OCI-LY3 (cell line): ENCODE measurements at regions not wholly inside any gene's neighbourhood (a gene's known extent, or its start where the extent isn't known, plus 50 kb on each side); places are given as distances from the start of the nearest gene placed in this dataset.

Experiments used
- H2AFZ ChIP-seq: fragments of 200-600, 300-600 bp; shearing (Covaris generic); 2 replicates; pipeline ENCODE4 v1.6.0; 2014; ENCODE audit warnings: antibody characterized with exemption, low read depth, low read length
- H3K27ac ChIP-seq: fragments of 200-600, 300-600 bp; sonication (generic); 2 replicates; pipeline ENCODE4 v1.5.1; 2014; ENCODE audit warnings: mild to moderate bottlenecking, low read length, moderate library complexity, mixed read lengths
- H3K27me3 ChIP-seq: fragments of 200-600, 300-600 bp; sonication (generic); 2 replicates; pipeline ENCODE4 v1.6.1; 2014; ENCODE audit warnings: low read depth, low read length, mixed read lengths
- H3K36me3 ChIP-seq: fragments of 200-600, 300-600 bp; sonication (generic); replicated peaks from 2 replicates; pipeline ENCODE3; 2014; ENCODE audit warnings: low read depth, low read length, mixed read lengths
- H3K4me1 ChIP-seq: fragments of 300-600, 200-600 bp; sonication (generic); 2 replicates; pipeline ENCODE4 v1.6.1; 2014; ENCODE audit warnings: low read length, mixed read lengths
- H3K4me2 ChIP-seq: fragments of 200-600, 300-600 bp; sonication (generic); 2 replicates; pipeline ENCODE4 v1.6.1; 2014; ENCODE audit warnings: low read length, mixed read lengths
- H3K4me3 ChIP-seq: fragments of 300-600, 200-600 bp; sonication (generic); 2 replicates; pipeline ENCODE4 v1.5.1; 2014; ENCODE audit warnings: antibody characterized with exemption, mild to moderate bottlenecking, low read length, moderate library complexity
- H3K79me2 ChIP-seq: fragments of 300-600, 200-600 bp; shearing (Covaris generic); 2 replicates; pipeline ENCODE4 v1.6.1; 2014; ENCODE audit warnings: mild to moderate bottlenecking, low read length, mixed read lengths
- H3K9ac ChIP-seq: fragments of 300-600, 200-600 bp; shearing (Covaris generic); 2 replicates; pipeline ENCODE4 v1.6.0; 2014; ENCODE audit warnings: mild to moderate bottlenecking, low read length, moderate library complexity
- H3K9me3 ChIP-seq: fragments of 200-600, 300-600 bp; shearing (Covaris generic); 2 replicates; pipeline ENCODE4 v1.6.1; 2014; ENCODE audit warnings: low read length, mixed read lengths; ENCODE audit not compliant: insufficient read depth
- H4K20me1 ChIP-seq: fragments of 200-600, 300-600 bp; sonication (generic); 2 replicates; pipeline ENCODE4 v1.6.1; 2016; ENCODE audit warnings: low read length, mixed read lengths; ENCODE audit not compliant: insufficient read depth
- EZH2phosphoT487 ChIP-seq: fragments of 200-600 bp; shearing (Covaris generic); IDR thresholded peaks from 2 replicates; pipeline ENCODE4 v1.6.1; 2018; ENCODE audit warnings: antibody characterized with exemption, mixed run types, low read depth
- TF ChIP-seq, protein P1 (sequence below): fragments of 200-600, 300-600 bp; sonication (generic); IDR thresholded peaks from 2 replicates; pipeline ENCODE4 v1.5.1; 2014; ENCODE audit warnings: antibody characterized with exemption, low read length, low read depth

DNA sequence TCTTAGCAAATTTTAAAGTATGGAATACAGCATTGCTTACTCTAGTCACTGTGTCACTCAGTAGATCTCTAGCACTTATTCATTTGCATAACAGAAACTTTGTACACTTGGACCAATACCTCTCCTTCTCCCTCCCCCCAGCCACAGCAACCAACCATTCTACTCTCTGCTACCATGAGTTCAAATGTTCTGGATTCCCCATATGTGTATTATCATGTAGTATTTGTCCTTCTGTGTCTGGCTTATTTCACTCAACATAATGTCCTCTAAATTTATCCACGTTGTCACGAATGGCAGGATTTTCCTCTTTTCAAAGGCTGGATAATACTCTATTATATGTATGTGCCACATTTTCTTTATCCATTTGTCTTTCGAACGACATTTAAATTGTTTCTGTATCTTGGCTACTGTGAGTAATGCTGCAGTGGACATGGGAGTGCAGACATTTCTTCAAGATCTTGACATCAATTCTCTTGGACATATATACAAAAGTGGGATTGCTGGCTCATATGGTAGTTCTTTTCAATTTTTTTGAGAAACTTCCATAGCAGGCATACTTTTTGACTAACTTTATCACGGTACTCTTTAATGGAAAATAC lies 184.5 kb upstream of the SOX21 start:
- H3K9ac ChIP-seq = no peak overlapping the region
- H3K4me3 ChIP-seq = no peak overlapping the region
- H3K27ac ChIP-seq = no peak overlapping the region
- no peaks in the 10 kb centered on the region for H3K4me1 ChIP-seq
- H2AFZ ChIP-seq = no peak overlapping the region
- no peaks in the 10 kb centered on the region for H3K79me2 ChIP-seq
- TF ChIP-seq, protein P1, sequence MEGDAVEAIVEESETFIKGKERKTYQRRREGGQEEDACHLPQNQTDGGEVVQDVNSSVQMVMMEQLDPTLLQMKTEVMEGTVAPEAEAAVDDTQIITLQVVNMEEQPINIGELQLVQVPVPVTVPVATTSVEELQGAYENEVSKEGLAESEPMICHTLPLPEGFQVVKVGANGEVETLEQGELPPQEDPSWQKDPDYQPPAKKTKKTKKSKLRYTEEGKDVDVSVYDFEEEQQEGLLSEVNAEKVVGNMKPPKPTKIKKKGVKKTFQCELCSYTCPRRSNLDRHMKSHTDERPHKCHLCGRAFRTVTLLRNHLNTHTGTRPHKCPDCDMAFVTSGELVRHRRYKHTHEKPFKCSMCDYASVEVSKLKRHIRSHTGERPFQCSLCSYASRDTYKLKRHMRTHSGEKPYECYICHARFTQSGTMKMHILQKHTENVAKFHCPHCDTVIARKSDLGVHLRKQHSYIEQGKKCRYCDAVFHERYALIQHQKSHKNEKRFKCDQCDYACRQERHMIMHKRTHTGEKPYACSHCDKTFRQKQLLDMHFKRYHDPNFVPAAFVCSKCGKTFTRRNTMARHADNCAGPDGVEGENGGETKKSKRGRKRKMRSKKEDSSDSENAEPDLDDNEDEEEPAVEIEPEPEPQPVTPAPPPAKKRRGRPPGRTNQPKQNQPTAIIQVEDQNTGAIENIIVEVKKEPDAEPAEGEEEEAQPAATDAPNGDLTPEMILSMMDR = no peak
- no peak for TF ChIP-seq EZH2phosphoT487
- H3K36me3 ChIP-seq = no peaks in the 10 kb centered on the region
- H4K20me1 ChIP-seq = no peaks in the 10 kb centered on the region
- H3K9me3 ChIP-seq = no peaks in the 10 kb centered on the region
- H3K4me2 ChIP-seq = no peak overlapping the region
- no peaks in the 10 kb centered on the region for H3K27me3 ChIP-seq

DNA sequence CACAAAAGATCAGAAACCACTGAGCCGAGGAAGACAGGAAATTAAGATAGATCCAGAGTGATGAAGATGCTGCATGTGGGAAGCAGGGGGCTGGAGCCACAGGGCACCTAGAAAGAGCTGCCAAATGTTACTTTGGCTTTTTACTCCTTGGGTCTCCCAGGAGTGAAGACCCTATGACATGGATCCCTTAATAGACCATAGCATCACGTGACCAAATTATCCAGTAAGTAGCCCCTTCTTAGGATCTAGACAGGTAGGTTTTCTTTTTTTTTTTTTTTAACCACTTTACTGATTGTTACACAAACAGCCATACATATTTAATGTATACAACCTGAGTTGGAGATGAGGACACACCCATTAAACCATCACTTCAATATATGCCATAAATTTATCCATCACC lies 183.9 kb upstream of the SOX21 start:
- no peaks in the 10 kb centered on the region for H3K9me3 ChIP-seq
- no peaks in the 10 kb centered on the region for H3K79me2 ChIP-seq
- H3K4me2 ChIP-seq = no peak overlapping the region
- H3K9ac ChIP-seq = no peak overlapping the region
- no peaks in the 10 kb centered on the region for H3K27me3 ChIP-seq
- H3K4me1 ChIP-seq = no peaks in the 10 kb centered on the region
- no peak overlapping the region for H3K27ac ChIP-seq
- TF ChIP-seq, protein P1 = no peak
- no peak for TF ChIP-seq EZH2phosphoT487
- no peak overlapping the region for H2AFZ ChIP-seq
- H4K20me1 ChIP-seq = no peaks in the 10 kb centered on the region
- no peak overlapping the region for H3K4me3 ChIP-seq
- no peaks in the 10 kb centered on the region for H3K36me3 ChIP-seq

DNA sequence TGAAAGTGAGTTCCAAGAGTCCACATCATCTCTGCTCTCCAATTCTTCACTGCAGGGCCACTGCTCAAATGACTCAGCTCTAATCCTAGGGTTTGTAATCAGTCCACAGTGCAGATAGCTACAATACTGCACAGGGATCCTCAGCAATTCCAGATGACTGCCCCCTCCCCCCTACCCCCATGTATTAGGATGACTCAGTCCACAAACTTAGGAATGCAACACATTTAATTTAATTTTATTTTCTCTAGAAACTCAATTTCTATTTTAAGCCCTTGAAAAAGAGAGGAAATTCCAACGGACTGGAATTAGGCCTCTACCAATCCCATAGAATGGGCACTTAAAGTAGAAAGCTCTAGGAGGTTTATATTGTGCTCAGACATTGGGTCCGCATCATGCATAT lies 173.8 kb upstream of the SOX21 start:
- peaks cover 4% of the 10 kb centered on the region for H3K4me1 ChIP-seq
- H3K4me3 ChIP-seq = no peak overlapping the region
- H2AFZ ChIP-seq = no peak overlapping the region
- H3K36me3 ChIP-seq = no peaks in the 10 kb centered on the region
- no peaks in the 10 kb centered on the region for H3K9me3 ChIP-seq
- no peaks in the 10 kb centered on the region for H3K79me2 ChIP-seq
- TF ChIP-seq, protein P1 = no peak
- no peaks in the 10 kb centered on the region for H3K27me3 ChIP-seq
- H3K9ac ChIP-seq = no peak overlapping the region
- no peak overlapping the region for H3K27ac ChIP-seq
- no peaks in the 10 kb centered on the region for H4K20me1 ChIP-seq
- H3K4me2 ChIP-seq = no peak overlapping the region

- Histone ChIP-seq H3K9me3 (no peaks in the 10 kb centered on the region), H3K36me3 (no peaks in the 10 kb centered on the region), H2AFZ (no peak overlapping the region), H3K9ac (no peak overlapping the region), H4K20me1 (no peaks in the 10 kb centered on the region), H3K4me1 (peaks cover 7% of the 10 kb centered on the region), H3K27ac (no peak overlapping the region), H3K79me2 (no peaks in the 10 kb centered on the region), H3K4me2 (no peak overlapping the region), H3K27me3 (peaks cover 3% of the 10 kb centered on the region; the same call in 1 of the 2 replicates), H3K4me3 (no peak overlapping the region)
- TF ChIP-seq EZH2phosphoT487 = no peak
- TF ChIP-seq, protein P1 = no peak
Measured at GRCh38 chr13:94880463-94880862, 168.1 kb upstream of the SOX21 start.
